Endothelial cell (in vitro differentiated cells): ENCODE measurements at regions not wholly inside any gene's neighbourhood (a gene's known extent, or its start where the extent isn't known, plus 50 kb on each side); places are given as distances from the start of the nearest gene placed in this dataset.

Experiments
- DNase-seq: peaks from one replicate; pipeline ENCODE4 v3.0.0; 2021; ENCODE audit warnings: low spot score
- H3K27ac Mint-ChIP-seq: one replicate; pipeline ENCODE4 v1.8.0; 2021; ENCODE audit warnings: mixed read lengths, inconsistent platforms; ENCODE audit not compliant: unreplicated experiment
- H3K27me3 Mint-ChIP-seq: one replicate; pipeline ENCODE4 v1.8.0; 2021; ENCODE audit warnings: mild to moderate bottlenecking, moderate library complexity, mixed read lengths, inconsistent platforms; ENCODE audit not compliant: unreplicated experiment
- H3K36me3 Mint-ChIP-seq: one replicate; pipeline ENCODE4 v1.8.0; 2021; ENCODE audit warnings: mild to moderate bottlenecking, low read depth, mixed read lengths, inconsistent platforms; ENCODE audit not compliant: unreplicated experiment
- H3K4me1 Mint-ChIP-seq: one replicate; pipeline ENCODE4 v1.8.0; 2021; ENCODE audit warnings: mild to moderate bottlenecking, mixed read lengths, inconsistent platforms; ENCODE audit not compliant: unreplicated experiment
- H3K4me3 Mint-ChIP-seq: one replicate; pipeline ENCODE4 v1.8.0; 2021; ENCODE audit warnings: mild to moderate bottlenecking, mixed read lengths, inconsistent platforms; ENCODE audit not compliant: unreplicated experiment
- H3K9me3 Mint-ChIP-seq: one replicate; pipeline ENCODE4 v1.8.0; 2021; ENCODE audit warnings: mixed read lengths, inconsistent platforms; ENCODE audit not compliant: unreplicated experiment
- TF ChIP-seq, protein P1 (sequence below): fragments of 200-600 bp; sonication (generic); IDR thresholded peaks from one replicate; pipeline ENCODE4 v1.5.0; 2021; ENCODE audit warnings: antibody characterized with exemption; ENCODE audit not compliant: unreplicated experiment

DNA sequence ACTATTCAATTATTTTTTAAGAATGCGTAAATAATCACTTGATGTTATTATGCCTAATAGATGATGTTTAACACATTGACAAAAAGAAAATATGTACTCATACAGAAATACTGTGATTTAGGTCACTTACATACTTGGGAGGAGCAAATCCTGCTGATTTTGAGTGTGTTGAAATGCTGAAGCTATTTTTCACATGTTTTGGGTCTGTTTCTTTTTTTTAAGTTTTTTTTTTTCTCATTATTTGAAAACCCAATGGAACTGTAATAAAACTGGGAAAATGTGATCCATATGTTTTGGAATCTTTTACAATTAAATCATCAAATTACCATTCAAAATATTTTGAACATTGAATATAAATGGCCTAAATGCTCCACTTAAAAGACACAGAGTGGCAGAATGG, 366.2 kb upstream of the ADAMTS5 start:
- no peak overlapping the region for H3K27ac Mint-ChIP-seq
- DNase-seq = no peak
- H3K27me3 Mint-ChIP-seq = no peaks in the 10 kb centered on the region
- H3K4me1 Mint-ChIP-seq = no peaks in the 10 kb centered on the region
- no peak overlapping the region for H3K4me3 Mint-ChIP-seq
- no peaks in the 10 kb centered on the region for H3K9me3 Mint-ChIP-seq
- TF ChIP-seq, protein P1, sequence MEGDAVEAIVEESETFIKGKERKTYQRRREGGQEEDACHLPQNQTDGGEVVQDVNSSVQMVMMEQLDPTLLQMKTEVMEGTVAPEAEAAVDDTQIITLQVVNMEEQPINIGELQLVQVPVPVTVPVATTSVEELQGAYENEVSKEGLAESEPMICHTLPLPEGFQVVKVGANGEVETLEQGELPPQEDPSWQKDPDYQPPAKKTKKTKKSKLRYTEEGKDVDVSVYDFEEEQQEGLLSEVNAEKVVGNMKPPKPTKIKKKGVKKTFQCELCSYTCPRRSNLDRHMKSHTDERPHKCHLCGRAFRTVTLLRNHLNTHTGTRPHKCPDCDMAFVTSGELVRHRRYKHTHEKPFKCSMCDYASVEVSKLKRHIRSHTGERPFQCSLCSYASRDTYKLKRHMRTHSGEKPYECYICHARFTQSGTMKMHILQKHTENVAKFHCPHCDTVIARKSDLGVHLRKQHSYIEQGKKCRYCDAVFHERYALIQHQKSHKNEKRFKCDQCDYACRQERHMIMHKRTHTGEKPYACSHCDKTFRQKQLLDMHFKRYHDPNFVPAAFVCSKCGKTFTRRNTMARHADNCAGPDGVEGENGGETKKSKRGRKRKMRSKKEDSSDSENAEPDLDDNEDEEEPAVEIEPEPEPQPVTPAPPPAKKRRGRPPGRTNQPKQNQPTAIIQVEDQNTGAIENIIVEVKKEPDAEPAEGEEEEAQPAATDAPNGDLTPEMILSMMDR = no peak
- H3K36me3 Mint-ChIP-seq = no peaks in the 10 kb centered on the region

DNA sequence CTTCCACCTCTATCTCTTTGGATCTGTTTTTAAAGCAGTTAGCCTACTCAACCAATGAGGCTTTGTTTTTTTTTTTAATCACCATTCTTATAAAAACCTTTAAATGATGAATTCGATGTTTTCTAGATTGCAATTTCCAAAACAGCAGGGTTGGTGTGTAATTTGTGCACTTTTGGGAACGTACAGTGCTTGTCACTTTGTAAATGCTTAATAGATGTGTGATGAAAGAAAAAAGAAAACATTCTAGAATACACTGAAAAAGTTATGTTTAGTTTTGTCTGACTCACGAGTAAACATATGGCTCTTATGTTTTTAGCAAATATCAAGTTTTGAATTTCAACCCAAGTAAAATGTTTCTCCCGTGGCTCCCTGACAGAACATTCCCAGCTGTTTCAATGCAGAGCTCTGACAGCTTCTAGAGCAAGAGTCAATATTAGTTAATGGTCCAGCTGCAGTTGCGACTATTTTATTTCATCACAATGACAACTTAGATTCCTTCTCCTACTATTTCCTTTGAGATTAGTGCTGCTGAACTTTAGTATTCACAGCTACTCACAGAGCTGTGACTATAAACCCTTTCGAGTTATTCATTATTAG, 362.5 kb upstream of the ADAMTS5 start:
- Mint-ChIP-seq H3K4me1 (peaks cover 3% of the 10 kb centered on the region), H3K4me3 (no peak overlapping the region), H3K36me3 (no peaks in the 10 kb centered on the region), H3K27me3 (no peaks in the 10 kb centered on the region), H3K9me3 (no peaks in the 10 kb centered on the region), H3K27ac (no peak overlapping the region)
- TF ChIP-seq, protein P1 = no peak
- no peak for DNase-seq

DNA sequence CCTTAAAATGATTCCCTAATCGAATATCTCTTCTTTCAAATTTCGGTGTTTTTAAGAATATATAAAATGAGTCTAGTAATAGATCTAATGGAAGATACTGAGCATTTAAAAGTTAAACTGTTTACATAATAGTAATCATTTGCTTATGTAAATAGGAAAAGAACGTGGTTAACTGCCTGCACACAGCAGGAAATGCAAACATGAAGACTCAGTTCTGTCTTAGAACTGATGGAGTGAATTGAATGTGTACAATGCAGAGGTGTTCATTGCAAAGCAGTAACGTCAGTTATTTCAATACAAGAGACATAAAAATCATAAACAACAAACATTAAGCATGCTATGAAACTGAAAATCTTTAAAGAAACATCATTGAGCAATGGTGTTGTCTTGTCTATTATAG, 359.4 kb upstream of the ADAMTS5 start:
- Mint-ChIP-seq H3K9me3 (no peaks in the 10 kb centered on the region), H3K36me3 (no peaks in the 10 kb centered on the region), H3K4me1 (peaks cover 3% of the 10 kb centered on the region), H3K27me3 (no peaks in the 10 kb centered on the region), H3K27ac (no peak overlapping the region), H3K4me3 (no peak overlapping the region)
- no peak for DNase-seq
- TF ChIP-seq, protein P1 = no peak

DNA sequence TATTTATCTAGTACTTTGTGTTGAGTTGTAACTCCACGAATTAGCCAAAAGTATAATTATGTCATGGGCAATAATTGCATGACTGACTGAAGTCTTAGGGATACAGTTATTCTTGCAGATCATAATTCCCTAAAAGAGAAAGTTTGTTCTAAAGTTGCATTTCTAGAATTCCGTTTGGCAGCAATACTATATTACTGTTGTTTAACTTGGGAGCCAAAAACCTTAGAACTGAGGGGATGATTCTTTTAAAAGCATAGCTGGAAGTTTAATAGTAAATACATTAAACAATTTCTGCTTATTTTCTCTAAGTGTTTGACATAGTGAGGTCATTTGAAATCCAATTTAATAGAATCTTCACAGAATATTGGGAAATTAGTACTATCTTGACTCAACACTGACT, 356.4 kb upstream of the ADAMTS5 start:
- H3K27me3 Mint-ChIP-seq = no peaks in the 10 kb centered on the region
- no peaks in the 10 kb centered on the region for H3K36me3 Mint-ChIP-seq
- TF ChIP-seq, protein P1 = no peak
- H3K27ac Mint-ChIP-seq = no peak overlapping the region
- no peak overlapping the region for H3K4me3 Mint-ChIP-seq
- no peaks in the 10 kb centered on the region for H3K9me3 Mint-ChIP-seq
- H3K4me1 Mint-ChIP-seq = peaks cover 3% of the 10 kb centered on the region
- DNase-seq = no peak

DNA sequence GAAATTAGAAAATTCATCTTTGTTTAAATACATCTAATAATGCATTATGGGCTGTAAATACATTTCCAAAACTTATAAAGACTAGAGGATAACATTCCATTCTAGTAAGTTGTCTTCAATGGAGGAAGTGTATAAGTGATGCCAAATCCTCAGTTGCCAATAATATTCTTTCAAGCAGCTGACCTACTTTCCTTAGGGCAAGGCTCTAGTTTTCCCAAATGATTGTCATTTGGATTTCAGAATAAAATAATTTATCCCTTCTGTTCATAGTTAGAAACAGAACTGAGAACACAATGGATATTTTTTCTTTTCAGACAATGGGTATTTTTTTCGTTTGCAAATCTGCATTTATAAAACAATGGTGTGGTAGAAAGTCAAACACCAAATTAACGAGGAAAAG, 354.9 kb upstream of the ADAMTS5 start:
- H3K4me3 Mint-ChIP-seq = no peak overlapping the region
- peaks cover 3% of the 10 kb centered on the region for H3K4me1 Mint-ChIP-seq
- no peak for DNase-seq
- H3K27ac Mint-ChIP-seq = no peak overlapping the region
- no peaks in the 10 kb centered on the region for H3K27me3 Mint-ChIP-seq
- no peaks in the 10 kb centered on the region for H3K36me3 Mint-ChIP-seq
- TF ChIP-seq, protein P1 = no peak
- H3K9me3 Mint-ChIP-seq = no peaks in the 10 kb centered on the region
